ENCODE measurements at regions not wholly inside any gene's neighbourhood (a gene's known extent, or its start where the extent isn't known, plus 50 kb on each side); places are given as distances from the start of the nearest gene placed in this dataset.

- no peak for TF ChIP-seq POLR2AphosphoS5 (IDR thresholded peaks at IDR 0.05)
- TF ChIP-seq, protein P1, sequence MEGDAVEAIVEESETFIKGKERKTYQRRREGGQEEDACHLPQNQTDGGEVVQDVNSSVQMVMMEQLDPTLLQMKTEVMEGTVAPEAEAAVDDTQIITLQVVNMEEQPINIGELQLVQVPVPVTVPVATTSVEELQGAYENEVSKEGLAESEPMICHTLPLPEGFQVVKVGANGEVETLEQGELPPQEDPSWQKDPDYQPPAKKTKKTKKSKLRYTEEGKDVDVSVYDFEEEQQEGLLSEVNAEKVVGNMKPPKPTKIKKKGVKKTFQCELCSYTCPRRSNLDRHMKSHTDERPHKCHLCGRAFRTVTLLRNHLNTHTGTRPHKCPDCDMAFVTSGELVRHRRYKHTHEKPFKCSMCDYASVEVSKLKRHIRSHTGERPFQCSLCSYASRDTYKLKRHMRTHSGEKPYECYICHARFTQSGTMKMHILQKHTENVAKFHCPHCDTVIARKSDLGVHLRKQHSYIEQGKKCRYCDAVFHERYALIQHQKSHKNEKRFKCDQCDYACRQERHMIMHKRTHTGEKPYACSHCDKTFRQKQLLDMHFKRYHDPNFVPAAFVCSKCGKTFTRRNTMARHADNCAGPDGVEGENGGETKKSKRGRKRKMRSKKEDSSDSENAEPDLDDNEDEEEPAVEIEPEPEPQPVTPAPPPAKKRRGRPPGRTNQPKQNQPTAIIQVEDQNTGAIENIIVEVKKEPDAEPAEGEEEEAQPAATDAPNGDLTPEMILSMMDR (IDR thresholded peaks at IDR 0.05): no peak
- TF ChIP-seq POLR2A (IDR thresholded peaks at IDR 0.05): no peak
- no peak for TF ChIP-seq EP300 (IDR thresholded peaks at IDR 0.05)
Measured at GRCh38 chr15:26421065-26421464, 351.8 kb downstream of the GABRB3 start.
